NCI-H460 (cell line): ENCODE measurements at regions not wholly inside any gene's neighbourhood (a gene's known extent, or its start where the extent isn't known, plus 50 kb on each side); places are given as distances from the start of the nearest gene placed in this dataset.

Source experiments
- DNase-seq: peaks from one replicate; pipeline ENCODE4 v3.0.0-alpha.2; 2016; ENCODE audit warnings: low read depth; ENCODE audit errors: extremely low read depth

DNA sequence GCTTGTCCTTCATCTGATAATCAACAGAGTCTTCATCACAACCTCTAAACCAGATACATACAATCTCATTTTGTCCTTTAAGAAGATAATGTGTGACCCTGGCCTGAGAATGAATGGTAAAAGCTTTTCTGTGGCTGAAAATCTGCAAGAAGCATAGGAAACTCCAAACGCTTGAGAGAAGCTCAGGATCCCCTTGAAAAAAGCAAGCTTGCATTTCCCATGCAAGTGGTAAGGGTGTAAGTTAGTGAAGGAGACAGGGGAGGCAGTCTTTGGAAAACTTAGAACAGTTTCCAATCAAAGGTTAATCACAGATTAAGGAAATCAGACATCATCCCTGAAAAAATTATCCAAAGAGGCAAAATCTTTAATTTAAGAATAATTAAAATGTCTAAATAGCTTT lies 413.6 kb upstream of the SALL3 start:
- DNase-seq, result no peak

DNA sequence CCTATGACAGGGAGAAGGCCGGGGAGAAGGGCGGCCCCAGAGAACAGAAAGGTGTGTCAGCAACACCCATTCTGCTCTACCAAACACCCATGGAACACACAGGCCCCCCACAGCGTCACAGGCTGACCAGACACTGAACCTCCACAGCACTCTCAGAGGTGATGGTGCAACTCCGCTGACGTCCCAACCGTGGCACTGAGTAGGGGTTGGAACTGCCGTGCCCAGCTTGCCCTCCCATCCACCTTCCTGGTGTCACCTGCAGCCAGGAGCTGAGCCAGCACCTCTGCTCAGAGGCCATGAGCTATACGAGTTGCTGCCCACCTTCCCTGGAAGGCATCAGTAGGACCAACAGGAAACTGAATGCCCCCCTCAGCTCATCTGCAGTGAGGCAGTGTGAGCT lies 412.9 kb upstream of the SALL3 start:
- DNase-seq, result no peak

DNA sequence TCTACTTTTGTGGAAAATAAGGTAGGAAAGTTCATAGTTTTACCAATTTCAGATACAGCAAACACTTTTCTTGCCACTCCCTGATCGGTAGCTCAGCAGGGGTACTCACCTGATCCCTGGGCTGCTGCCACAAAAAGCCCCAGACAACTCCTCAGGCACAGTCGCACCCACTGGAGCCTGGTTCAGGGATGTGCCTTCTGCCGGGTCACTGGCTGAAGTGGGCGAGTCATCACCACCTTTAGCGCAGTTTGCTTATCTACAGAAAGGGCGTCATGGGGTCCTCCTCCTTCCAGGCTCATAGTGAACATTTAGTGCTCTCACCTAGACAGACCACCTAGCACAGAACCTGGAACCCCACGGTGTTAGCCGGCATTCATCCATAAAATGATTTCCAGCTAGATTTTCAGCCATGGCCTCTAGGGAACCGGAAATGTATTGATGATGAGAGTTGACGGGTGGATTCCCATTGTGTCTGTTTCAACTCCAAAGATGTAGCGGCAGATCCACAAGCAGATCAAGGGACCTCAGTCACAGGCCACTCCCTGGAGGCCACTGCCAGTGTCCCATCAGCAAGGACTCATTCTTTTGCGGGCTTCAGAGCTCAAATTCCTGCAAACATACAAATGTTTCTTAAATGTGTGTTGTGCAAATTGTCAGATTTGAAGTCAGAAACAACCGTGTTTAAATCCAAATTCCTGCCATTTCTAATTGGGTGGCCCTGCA lies 408.4 kb upstream of the SALL3 start:
- DNase-seq, result no peak

DNA sequence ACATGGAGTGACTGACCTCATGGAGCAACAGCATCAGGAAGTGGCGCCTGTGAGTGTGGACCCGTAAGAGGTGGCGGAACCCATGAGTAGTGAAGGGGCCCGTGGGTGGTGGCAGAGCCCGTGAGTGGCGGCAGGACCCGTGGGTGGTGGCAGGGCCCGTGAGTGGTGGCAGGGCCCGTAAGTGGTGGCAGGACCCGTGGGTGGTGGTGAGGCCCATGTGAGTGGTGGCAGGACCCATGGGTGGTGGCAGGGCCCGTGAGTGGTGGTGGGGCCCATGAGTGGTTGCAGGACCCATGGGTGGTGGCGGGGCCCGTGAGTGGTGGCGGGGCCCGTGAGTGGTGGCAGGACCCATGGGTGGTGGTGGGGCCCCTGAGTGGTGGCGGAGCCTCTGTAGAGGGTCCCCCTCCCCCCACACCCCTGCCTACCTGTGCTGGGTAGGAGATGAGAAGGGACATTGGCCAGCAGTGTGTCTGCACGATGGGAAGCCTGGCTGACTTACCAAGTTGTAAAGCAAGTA lies 407.7 kb upstream of the SALL3 start:
- DNase-seq, result no peak

DNA sequence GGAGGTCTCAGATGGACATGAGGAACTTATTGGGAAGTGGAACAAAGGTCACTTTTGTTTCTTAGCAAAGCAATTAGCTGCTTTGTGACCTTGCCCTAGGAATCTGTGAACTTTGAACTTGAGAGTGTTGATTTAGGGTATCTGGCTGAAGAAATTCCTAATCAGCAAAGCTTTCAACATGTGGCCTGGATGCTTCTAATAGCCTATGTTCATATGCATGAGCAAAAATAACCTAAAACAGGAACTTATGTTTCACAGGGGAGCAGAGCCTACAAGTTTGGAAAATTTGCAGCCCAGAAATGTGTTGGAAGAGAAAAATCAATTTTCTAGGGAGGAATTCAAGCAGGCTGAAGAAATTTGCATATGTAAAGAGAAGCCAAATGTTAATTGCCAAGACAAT lies 405.8 kb upstream of the SALL3 start:
- DNase-seq, result no peak

DNA sequence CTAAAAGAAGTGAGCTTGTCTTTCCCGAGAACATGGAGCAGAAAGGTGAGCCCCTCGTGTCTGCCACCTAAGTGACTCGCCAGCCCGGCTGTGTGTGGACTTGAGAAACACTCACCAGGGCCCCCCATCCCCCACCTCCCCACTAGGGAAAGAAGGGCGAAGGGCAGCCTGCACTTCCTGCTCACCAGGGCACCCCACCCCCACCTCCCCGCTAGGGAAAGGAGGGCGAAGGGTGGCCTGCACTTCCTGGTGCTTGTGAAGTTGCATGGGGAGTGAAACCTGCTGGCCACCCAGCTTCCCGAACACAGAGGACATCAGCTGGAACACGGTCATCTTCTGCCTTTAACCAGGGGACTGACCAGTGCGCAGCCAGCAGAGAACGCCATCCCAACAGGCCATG lies 402.7 kb upstream of the SALL3 start:
- no peak for DNase-seq

DNA sequence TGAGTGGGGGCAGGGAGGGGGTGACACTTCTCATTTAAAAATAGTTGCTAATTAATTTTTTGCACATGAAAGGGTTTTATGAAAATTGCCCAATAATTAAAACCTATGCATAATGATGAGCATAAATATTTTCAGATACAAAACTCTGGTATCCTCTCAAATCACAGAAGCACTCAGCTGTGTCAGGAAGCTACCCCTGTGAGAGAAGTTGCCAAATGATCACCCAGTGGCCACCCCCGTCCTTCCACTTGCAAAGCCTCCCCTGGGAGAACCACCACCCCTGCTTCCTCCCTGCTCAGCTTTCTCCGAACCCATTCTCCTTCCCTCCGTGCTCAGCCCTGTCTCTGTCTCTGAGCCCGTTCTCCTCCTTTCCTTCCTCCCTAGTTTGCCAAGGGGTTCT lies 400.2 kb upstream of the SALL3 start:
- DNase-seq, result no peak

DNA sequence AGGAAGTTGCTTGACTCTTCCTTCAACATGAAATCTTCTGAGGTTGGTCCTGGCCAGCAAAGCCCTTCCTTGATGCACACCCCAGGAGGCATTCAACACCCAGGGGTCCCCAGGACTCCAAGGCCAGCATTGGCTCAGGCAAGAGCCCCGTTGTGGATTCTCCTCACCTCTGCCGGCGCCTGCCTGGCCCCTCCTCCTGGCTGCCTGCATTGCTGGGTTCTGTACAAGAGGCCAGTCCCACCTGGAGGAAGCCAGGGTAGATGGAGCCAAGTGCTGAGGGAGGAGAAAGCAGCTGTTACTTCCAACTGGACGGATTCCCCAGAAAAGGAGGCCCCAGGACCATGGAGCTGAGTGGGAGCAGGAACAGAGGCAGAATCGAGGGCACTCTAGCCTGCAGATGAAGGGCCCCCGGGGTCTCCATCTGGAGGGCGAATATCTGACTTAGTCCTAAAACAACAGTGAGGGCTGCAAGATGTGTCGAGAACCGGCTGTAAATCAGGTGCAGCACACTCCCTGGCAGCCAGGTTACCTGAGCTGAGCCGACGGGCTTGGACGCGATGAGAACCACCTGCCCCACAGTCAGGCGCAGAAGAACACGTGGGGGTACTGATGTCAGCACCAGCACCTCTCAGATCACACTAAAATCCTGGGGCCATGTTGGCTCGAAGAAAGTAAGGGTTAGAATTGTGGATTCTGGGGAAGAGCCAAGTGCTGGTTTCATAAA lies 399.6 kb upstream of the SALL3 start:
- no peak for DNase-seq

DNA sequence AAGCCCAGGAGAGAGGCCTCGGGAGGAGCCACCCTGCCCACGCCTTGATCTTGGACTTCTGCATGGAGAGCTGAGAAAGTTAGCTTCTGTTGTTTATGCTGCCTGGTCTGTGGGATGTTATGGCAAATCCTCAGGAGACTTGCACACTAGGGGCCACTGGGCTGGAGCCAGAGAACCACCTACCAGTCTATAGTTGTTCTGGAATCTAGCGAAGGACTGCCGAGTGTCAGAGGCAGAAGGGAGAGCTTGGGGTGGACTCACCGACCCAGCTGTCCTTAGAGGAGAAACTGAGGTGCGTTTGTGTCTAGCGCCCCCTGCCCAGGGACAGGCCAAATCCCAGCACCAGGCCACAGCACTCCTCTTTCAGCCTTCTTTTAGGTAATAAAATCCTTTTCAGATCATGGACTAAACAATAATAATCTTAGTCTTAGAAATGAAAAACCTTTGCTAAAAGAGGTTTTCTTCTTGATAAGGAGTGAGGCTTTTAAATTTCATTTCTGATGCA lies 398.7 kb upstream of the SALL3 start:
- no peak for DNase-seq

DNA sequence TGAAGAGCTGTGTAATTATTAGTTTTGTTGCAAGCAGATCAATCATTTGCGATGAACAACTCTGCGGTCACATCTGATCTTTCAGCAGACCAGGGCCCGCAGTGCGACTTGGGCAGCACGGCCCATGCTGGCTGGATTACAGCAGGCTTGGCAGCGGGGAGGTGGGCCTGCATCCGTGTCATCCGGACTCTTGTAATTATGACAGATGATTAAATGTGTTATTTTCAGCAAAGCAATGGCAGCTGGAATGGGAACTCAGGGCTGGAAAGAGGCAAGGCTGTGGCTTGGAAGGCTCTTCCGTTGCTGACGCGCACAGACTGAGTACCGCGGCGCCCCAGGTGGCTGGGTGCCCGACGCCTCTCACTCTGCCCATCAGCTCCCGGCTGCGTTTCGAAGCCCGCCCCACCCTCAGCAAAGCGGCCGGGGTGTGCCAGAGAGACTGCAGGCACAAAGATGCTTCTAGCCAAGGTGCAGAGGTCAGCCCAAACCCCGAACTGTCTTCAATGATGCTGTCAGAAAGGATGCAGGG lies 397.4 kb upstream of the SALL3 start:
- DNase-seq, result no peak

DNA sequence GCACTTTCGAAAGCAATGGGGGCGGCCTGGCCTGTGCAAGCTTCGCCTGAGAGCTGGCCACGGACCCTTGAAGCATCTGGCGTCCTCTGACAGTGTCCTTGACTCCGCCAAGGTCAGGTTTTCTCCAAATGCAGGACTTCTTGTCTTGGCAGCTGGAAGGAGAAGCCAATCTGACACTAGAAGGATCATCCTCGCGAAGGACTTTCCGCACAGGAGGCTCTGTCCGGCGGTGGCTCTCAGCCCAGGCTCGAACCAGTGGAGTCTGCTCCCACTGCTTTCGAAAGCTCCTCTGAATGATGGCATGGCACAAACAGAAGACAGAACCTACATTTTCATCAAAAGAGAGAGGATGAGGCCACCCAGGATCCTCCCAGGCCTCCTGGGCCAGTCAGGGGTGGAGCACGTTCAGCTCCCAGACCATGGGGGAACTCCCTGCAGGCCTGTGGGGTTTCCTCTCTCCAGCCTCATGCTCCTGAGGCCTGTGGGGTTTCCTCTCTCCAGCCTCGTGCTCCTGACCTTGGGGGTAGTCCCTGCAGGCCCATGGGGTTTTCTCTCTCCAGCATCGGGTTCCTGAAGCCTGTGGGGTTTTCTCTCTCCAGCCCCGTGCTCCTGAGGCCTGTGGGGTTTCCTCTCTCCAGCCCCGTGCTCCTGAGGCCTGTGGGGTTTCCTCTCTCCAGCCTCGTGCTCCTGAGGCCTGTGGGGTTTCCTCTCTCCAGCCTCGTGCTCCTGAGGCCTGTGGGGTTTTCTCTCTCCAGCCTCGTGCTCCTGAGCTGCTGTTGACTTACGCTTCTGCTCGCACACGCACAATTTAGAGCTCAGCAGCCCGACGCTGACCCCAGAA lies 396.5 kb upstream of the SALL3 start:
- no peak for DNase-seq

DNA sequence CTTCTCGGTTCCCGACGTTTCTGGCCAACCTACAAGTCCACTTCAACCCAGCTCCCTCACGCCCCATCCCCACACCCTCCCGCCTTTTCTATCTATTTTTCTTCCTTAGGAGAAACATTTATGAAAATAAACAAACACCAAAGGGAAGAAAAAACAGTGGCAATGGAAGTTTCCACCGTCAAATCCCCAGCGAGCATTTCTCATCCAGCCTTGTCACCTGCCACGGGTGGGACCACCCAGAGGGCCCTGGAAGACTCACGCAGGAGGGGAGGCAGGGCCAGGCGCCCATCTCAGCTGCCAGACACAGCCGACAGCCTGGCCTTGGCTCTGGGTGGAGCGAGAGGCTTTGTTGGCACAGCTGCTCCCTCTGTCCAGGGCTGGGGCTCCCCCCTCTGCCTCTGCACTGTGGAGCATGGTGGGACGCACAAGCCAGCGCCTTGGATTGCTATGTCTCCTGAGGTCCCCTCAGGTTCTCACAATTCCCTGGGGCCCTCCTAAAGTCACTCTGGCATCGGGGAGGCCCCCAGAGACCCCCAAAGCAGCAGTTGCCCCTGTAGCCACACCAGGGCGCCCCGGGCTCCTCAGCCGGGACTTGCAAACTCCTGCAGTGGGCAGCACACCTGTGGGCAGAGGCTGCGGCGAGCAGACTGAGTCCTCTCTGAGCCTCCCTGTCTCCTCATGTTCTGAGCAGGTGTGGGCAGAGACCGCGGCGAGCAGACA lies 395.7 kb upstream of the SALL3 start:
- no peak for DNase-seq

DNA sequence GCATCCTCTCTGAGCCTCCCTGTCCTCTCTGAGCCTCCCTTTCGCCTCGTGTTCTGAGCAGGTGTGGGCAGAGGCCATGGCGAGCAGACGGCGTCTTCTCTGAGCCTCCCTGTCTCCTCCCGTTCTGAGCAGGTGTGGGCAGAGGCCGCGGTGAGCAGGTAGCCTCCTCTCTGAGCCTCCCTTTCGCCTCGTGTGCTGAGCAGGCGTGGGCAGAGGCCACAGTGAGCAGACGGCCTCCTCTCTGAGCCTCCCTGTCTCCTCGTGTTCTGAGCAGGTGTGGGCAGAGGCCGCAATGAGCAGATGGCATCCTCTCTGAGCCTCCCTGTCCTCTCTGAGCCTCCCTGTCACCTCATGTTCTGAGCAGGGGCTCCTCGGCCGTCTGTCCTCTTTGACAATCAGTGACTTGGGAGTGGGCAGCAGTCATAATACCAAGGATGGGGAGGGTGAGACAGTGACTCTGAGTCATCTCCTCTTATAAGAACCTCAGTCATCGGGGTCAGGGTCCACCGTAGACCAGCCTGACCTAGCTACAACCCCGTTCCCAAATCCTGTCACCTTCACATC lies 395.1 kb upstream of the SALL3 start:
- DNase-seq, result no peak

DNA sequence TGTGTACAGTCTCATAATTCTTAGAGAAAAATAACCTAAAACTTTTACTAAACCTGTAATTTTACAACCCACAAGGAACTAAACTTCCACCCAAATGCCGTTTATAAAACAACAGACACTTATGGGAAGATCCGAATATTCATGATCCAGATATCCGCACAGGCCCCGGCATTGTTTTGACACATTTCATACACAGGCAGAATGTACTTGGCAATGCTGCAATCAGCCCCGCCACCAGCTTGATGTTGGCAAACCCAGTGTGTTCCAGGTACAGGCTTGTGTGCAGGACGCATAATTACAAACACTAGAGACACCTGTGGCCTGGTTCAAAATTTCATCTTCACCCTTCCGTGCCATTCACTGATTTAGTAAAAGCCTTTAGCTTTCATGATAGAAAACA lies 393.0 kb upstream of the SALL3 start:
- no peak for DNase-seq

DNA sequence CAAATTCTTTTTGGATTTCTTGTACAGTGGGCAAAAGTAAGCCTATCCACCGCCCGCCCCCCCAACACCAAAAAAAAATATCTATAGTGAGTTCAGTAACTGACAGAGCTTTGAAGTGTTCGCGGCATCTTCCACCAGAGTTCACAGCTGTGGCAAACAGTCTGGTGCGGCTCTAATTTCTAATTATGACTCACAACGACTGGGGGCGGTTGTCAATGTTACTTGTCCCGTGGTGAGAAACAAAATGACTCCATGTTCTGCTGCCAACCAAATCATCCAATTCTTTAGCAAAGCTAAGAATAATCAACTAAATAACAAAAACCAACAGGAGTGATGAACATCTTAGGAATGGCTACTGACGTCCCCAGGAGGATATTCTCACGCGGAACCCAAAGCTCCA lies 392.5 kb upstream of the SALL3 start:
- no peak for DNase-seq

DNA sequence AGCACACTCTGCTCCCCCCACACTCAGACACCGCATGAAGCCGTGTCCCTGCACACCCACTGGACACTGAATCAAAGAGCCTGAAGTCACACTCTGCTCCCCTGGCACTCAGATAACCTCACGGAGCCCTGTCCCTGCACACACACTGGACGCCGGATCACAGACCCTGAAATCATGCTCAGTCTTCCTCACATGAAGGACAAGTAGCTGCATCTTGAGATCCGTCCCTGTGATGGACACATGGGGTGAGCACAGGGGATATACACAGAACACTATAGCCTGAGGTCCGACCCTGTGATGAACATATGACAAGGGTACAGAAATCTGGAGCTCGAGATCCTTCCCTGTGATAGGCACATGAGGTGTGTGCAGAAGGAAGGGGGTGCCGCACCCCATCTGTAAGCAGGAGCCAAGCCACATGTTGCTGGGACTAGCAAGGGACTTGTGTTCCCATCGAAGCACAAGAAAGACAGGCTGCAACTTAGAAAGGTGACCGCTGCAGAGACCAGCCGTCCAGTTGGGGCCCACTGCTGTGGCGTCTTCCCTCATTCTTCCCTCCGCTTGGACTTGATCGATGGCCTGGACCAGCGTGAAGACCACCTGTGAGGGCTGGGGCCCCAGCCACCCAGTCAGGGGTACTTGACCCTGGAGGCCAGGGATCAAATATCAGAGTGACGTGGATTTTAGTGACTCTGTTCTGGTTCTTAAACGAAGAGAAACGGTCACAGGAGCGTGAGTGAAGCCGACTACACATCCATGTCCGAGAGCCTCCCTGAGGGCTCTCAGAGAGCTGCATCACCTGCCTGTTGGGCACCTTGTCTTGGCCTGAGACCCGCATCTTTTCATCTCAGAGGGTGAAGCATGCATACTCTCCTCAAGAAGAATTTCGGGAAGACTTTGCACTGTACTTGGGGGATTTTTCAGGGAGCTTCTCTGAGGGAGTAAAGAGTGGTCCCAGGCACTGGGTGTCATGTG lies 391.7 kb upstream of the SALL3 start:
- DNase-seq, result no peak

DNA sequence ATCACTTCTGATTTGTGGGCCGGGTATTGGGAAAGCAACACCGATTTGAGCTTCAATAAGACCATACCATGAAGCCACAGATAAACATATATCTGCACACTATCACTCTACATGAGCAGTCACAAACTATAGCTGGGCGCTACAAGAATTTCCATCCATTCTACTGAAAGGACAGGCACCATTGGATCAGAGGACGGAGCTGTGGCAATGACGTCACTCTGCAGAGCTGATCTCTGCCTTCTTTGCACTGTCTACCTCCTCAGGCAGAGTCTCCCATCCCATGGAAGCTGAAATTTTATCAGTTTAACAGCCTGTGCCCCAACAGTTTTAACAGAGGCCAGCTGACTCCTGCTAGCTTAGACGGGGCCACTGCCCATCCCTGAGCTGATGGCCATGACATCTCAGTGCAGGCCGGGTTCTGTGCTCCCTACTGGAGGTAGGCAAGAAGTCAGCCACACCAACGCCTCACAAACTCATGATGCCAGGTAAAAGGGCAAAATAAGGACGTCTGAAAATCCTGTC lies 389.6 kb upstream of the SALL3 start:
- DNase-seq, result no peak

DNA sequence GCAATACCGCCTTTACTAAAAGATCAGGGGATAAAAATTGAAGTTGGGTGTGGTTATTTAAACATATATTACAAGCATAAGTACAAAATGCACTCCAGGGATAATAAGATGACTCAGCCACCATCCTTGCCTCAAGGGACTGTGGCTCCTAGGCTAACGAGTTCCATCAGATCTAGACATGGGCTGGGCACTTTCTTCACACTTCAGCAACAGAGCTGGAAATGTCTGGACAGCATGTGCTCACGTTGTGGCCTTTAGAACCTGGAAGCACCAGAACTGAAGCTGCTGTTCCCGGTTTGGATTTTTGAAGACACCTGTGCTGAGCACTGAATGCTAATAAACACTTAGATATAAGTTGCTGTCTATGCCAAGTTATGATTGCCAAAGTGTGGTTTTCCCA lies 384.2 kb upstream of the SALL3 start:
- DNase-seq, result no peak
